HEK293 (cell line): ENCODE measurements at regions not wholly inside any gene's neighbourhood (a gene's known extent, or its start where the extent isn't known, plus 50 kb on each side); places are given as distances from the start of the nearest gene placed in this dataset.

ENCODE experiments used
- CTCF ChIA-PET: fragments of 350-600 bp; formaldehyde crosslinking; extraction: SDS; loops from one replicate; lab custom pipeline; 2021; ENCODE audit warnings: antibody characterized with exemption; lab: Yijun Ruan, JAX
- POLR2A ChIA-PET: fragments of 300-600 bp; formaldehyde crosslinking; extraction: SDS; loops from one replicate; lab custom pipeline; 2020; ENCODE audit warnings: antibody characterized with exemption, inconsistent platforms; lab: Yijun Ruan, JAX
- H3K27ac ChIP-seq: fragments of 200-500 bp; sonication (Bioruptor generic); 2 replicates; pipeline ENCODE4 v1.5.1; 2014; ENCODE audit warnings: low read depth, low read length, control low read depth, inconsistent platforms; ENCODE audit errors: extremely low read depth
- H3K36me3 ChIP-seq, 2 experiments: fragments of 200-500 bp in 1 of 2; sonication (Bioruptor generic) in 1 of 2; 1 replicate in 1 of 2; 2 replicates in 1 of 2; pipeline ENCODE4 v1.5.1; 2014 to 2017; ENCODE audit warnings: inconsistent platforms in 2 of 2, low read length in 2 of 2; ENCODE audit not compliant: control insufficient read depth in 2 of 2, insufficient read depth in 1 of 2
- H3K4me1 ChIP-seq: fragments of 200-500 bp; sonication (Bioruptor generic); 2 replicates; pipeline ENCODE4 v1.5.1; 2014; ENCODE audit warnings: mild to moderate bottlenecking, low read length, inconsistent platforms; ENCODE audit not compliant: control insufficient read depth, insufficient read depth
- H3K4me3 ChIP-seq: 2 replicates; pipeline ENCODE4 v1.5.1; 2011; ENCODE audit warnings: low read depth, mild to moderate bottlenecking, control low read depth, low read length, moderate library complexity
- H3K9me3 ChIP-seq: fragments of 200-500 bp; sonication (Bioruptor generic); 2 replicates; pipeline ENCODE4 v1.5.1; 2014; ENCODE audit warnings: low read depth, low read length, inconsistent platforms; ENCODE audit not compliant: control insufficient read depth, insufficient read depth
- KLF9 ChIP-seq: fragments of 450-650 bp; formaldehyde crosslinking; IDR thresholded peaks from 2 replicates; pipeline ENCODE4 v1.5.1; 2016; ENCODE audit warnings: missing biosample characterization, missing genetic modification characterization, low read depth
- SCRT1 ChIP-seq: fragments of 450-650 bp; formaldehyde crosslinking; IDR thresholded peaks from 2 replicates; pipeline ENCODE4 v1.5.1; 2016; ENCODE audit warnings: missing biosample characterization, missing genetic modification characterization, borderline replicate concordance
- TCF7L2 ChIP-seq: IDR thresholded peaks from 2 replicates; pipeline ENCODE4 v1.6.1; 2011; ENCODE audit warnings: low read depth, mild to moderate bottlenecking, inconsistent platforms, low read length, moderate library complexity, borderline replicate concordance
- YY1 ChIP-seq: fragments of 450-650 bp; formaldehyde crosslinking; IDR thresholded peaks from 2 replicates; pipeline ENCODE4 v1.5.1; 2018; ENCODE audit warnings: missing biosample characterization, missing genetic modification characterization
- ZFP41 ChIP-seq: fragments of 450-650 bp; formaldehyde crosslinking; IDR thresholded peaks from 2 replicates; pipeline ENCODE4 v1.5.1; 2016; ENCODE audit warnings: missing biosample characterization, missing genetic modification characterization, borderline replicate concordance
- ZNF114 ChIP-seq: fragments of 450-650 bp; formaldehyde crosslinking; IDR thresholded peaks from 2 replicates; pipeline ENCODE4 v1.5.0; 2017; ENCODE audit warnings: missing biosample characterization, missing genetic modification characterization
- ZNF140 ChIP-seq: fragments of 450-650 bp; formaldehyde crosslinking; IDR thresholded peaks from 2 replicates; pipeline ENCODE4 v1.5.1; 2016; ENCODE audit warnings: missing biosample characterization, missing genetic modification characterization
- ZNF23 ChIP-seq: fragments of 450-650 bp; formaldehyde crosslinking; IDR thresholded peaks from 2 replicates; pipeline ENCODE4 v1.5.1; 2016; ENCODE audit warnings: missing biosample characterization, missing genetic modification characterization, borderline replicate concordance
- ZNF239 ChIP-seq: fragments of 450-650 bp; formaldehyde crosslinking; IDR thresholded peaks from 2 replicates; pipeline ENCODE4 v1.5.1; 2016; ENCODE audit warnings: missing biosample characterization, missing genetic modification characterization
- ZNF335 ChIP-seq: fragments of 450-650 bp; formaldehyde crosslinking; conservative IDR thresholded peaks from 2 replicates; pipeline ENCODE4 v1.5.1; 2016; ENCODE audit warnings: missing biosample characterization, missing genetic modification characterization
- ZNF391 ChIP-seq: fragments of 450-650 bp; formaldehyde crosslinking; IDR thresholded peaks from 2 replicates; pipeline ENCODE4 v1.5.1; 2016; ENCODE audit warnings: low read depth, missing biosample characterization, missing genetic modification characterization, borderline replicate concordance
- ZNF433 ChIP-seq: fragments of 450-650 bp; formaldehyde crosslinking; IDR thresholded peaks from 2 replicates; pipeline ENCODE4 v1.5.1; 2016; ENCODE audit warnings: missing biosample characterization, missing genetic modification characterization, low read depth
- ZNF488 ChIP-seq: fragments of 450-650 bp; formaldehyde crosslinking; IDR thresholded peaks from 2 replicates; pipeline ENCODE4 v1.5.1; 2016; ENCODE audit warnings: missing biosample characterization, missing genetic modification characterization
- ZNF518A ChIP-seq: fragments of 450-650 bp; formaldehyde crosslinking; conservative IDR thresholded peaks from 2 replicates; pipeline ENCODE4 v1.5.1; 2016; ENCODE audit warnings: low read depth, missing biosample characterization, missing genetic modification characterization
- ZNF560 ChIP-seq: fragments of 450-650 bp; formaldehyde crosslinking; IDR thresholded peaks from 2 replicates; pipeline ENCODE4 v1.5.1; 2017; ENCODE audit warnings: missing biosample characterization, missing genetic modification characterization, borderline replicate concordance
- ZNF571 ChIP-seq: fragments of 450-650 bp; formaldehyde crosslinking; IDR thresholded peaks from 2 replicates; pipeline ENCODE4 v1.5.0; 2017; ENCODE audit warnings: missing biosample characterization, missing genetic modification characterization
- ZSCAN30 ChIP-seq: fragments of 450-650 bp; IDR thresholded peaks from 2 replicates; pipeline ENCODE4 v1.5.1; 2018; ENCODE audit warnings: missing biosample characterization, mild to moderate bottlenecking, missing genetic modification characterization, moderate library complexity
- TF ChIP-seq, protein P1 (sequence below): fragments of 450-650 bp; formaldehyde crosslinking; conservative IDR thresholded peaks from 2 replicates; pipeline ENCODE4 v1.5.1; 2016; ENCODE audit warnings: low read depth, missing biosample characterization, missing genetic modification characterization
- TF ChIP-seq, protein P2 (sequence below): fragments of 450-650 bp; formaldehyde crosslinking; IDR thresholded peaks from 2 replicates; pipeline ENCODE4 v1.5.1; 2017; ENCODE audit warnings: missing biosample characterization, missing genetic modification characterization
- TF ChIP-seq, protein P3 (sequence below): fragments of 450-650 bp; formaldehyde crosslinking; IDR thresholded peaks from 2 replicates; pipeline ENCODE4 v1.5.1; 2017; ENCODE audit warnings: missing biosample characterization, missing genetic modification characterization
- TF ChIP-seq, protein P4 (sequence below): fragments of 450-650 bp; formaldehyde crosslinking; IDR thresholded peaks from 2 replicates; pipeline ENCODE4 v1.5.1; 2016; ENCODE audit warnings: missing biosample characterization, missing genetic modification characterization

GRCh38 chr3:30350011-30350410, 256.4 kb upstream of the TGFBR2 start:
- H3K4me1 ChIP-seq: no peaks in the 10 kb centered on the region
- TF ChIP-seq ZNF571 (tag by site-specific recombination) (no peak), ZNF488 (tag by site-specific recombination) (no peak), ZNF239 (no peak), ZNF335 (tag by site-specific recombination) (no peak), ZFP41 (tag by site-specific recombination) (no peak), YY1 (tag by site-specific recombination) (no peak), KLF9 (tag by site-specific recombination) (no peak), TCF7L2 (no peak), ZNF391 (tag by site-specific recombination) (no peak), ZNF518A (tag by site-specific recombination) (no peak), SCRT1 (tag by site-specific recombination) (no peak), ZNF140 (tag by site-specific recombination) (no peak)
- TF ChIP-seq, protein P1, sequence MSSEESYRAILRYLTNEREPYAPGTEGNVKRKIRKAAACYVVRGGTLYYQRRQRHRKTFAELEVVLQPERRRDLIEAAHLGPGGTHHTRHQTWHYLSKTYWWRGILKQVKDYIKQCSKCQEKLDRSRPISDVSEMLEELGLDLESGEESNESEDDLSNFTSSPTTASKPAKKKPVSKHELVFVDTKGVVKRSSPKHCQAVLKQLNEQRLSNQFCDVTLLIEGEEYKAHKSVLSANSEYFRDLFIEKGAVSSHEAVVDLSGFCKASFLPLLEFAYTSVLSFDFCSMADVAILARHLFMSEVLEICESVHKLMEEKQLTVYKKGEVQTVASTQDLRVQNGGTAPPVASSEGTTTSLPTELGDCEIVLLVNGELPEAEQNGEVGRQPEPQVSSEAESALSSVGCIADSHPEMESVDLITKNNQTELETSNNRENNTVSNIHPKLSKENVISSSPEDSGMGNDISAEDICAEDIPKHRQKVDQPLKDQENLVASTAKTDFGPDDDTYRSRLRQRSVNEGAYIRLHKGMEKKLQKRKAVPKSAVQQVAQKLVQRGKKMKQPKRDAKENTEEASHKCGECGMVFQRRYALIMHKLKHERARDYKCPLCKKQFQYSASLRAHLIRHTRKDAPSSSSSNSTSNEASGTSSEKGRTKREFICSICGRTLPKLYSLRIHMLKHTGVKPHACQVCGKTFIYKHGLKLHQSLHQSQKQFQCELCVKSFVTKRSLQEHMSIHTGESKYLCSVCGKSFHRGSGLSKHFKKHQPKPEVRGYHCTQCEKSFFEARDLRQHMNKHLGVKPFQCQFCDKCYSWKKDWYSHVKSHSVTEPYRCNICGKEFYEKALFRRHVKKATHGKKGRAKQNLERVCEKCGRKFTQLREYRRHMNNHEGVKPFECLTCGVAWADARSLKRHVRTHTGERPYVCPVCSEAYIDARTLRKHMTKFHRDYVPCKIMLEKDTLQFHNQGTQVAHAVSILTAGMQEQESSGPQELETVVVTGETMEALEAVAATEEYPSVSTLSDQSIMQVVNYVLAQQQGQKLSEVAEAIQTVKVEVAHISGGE: no peak
- TF ChIP-seq, protein P2, sequence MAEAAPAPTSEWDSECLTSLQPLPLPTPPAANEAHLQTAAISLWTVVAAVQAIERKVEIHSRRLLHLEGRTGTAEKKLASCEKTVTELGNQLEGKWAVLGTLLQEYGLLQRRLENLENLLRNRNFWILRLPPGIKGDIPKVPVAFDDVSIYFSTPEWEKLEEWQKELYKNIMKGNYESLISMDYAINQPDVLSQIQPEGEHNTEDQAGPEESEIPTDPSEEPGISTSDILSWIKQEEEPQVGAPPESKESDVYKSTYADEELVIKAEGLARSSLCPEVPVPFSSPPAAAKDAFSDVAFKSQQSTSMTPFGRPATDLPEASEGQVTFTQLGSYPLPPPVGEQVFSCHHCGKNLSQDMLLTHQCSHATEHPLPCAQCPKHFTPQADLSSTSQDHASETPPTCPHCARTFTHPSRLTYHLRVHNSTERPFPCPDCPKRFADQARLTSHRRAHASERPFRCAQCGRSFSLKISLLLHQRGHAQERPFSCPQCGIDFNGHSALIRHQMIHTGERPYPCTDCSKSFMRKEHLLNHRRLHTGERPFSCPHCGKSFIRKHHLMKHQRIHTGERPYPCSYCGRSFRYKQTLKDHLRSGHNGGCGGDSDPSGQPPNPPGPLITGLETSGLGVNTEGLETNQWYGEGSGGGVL (tag by site-specific recombination): no peak
- H3K4me3 ChIP-seq: no peak overlapping the region
- CTCF ChIA-PET: interaction anchor here (0.6 kb wide), 1 partner anchor 486 kb away, joined by 4 read pairs; no protein-coding TSS in a partner anchor
- no peak overlapping the region for H3K27ac ChIP-seq
- POLR2A ChIA-PET: no interaction called here
- H3K9me3 ChIP-seq: no peaks in the 10 kb centered on the region
- H3K36me3 ChIP-seq: no peaks in the 10 kb centered on the region

DNA sequence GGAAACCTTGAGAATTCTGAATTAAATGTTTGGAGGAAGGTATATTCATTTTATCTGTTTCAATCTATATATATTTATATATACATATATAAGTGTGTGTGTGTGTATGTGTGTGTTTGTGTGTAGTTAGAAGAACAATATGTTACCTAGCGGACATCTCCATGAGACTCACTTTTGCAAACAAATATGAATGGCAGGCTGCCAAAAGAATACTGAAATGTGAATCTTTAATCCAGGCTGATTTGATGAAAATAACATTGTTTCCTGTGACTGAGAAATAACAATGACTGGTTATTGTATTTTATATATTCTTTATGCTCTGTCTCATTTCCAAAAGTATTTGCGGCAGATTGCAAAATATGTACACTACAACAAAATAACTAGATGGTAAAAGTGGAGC, 255.5 kb upstream of the TGFBR2 start:
- no peaks in the 10 kb centered on the region for H3K4me1 ChIP-seq
- H3K9me3 ChIP-seq: no peaks in the 10 kb centered on the region
- CTCF ChIA-PET: no interaction called here
- H3K27ac ChIP-seq: no peak overlapping the region
- H3K4me3 ChIP-seq: no peak overlapping the region
- POLR2A ChIA-PET: no interaction called here
- no peaks in the 10 kb centered on the region for H3K36me3 ChIP-seq
- no peak for TF ChIP-seq ZNF571 (tag by site-specific recombination)
- TF ChIP-seq ZNF23: no peak
- TF ChIP-seq, protein P3, sequence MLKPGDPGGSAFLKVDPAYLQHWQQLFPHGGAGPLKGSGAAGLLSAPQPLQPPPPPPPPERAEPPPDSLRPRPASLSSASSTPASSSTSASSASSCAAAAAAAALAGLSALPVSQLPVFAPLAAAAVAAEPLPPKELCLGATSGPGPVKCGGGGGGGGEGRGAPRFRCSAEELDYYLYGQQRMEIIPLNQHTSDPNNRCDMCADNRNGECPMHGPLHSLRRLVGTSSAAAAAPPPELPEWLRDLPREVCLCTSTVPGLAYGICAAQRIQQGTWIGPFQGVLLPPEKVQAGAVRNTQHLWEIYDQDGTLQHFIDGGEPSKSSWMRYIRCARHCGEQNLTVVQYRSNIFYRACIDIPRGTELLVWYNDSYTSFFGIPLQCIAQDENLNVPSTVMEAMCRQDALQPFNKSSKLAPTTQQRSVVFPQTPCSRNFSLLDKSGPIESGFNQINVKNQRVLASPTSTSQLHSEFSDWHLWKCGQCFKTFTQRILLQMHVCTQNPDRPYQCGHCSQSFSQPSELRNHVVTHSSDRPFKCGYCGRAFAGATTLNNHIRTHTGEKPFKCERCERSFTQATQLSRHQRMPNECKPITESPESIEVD: no peak
- no peak for TF ChIP-seq ZNF560
- no peak for TF ChIP-seq ZNF433 (tag by site-specific recombination)
- no peak for TF ChIP-seq ZNF114
- no peak for TF ChIP-seq ZSCAN30
- no peak for TF ChIP-seq ZNF335 (tag by site-specific recombination)
- TF ChIP-seq, protein P4, sequence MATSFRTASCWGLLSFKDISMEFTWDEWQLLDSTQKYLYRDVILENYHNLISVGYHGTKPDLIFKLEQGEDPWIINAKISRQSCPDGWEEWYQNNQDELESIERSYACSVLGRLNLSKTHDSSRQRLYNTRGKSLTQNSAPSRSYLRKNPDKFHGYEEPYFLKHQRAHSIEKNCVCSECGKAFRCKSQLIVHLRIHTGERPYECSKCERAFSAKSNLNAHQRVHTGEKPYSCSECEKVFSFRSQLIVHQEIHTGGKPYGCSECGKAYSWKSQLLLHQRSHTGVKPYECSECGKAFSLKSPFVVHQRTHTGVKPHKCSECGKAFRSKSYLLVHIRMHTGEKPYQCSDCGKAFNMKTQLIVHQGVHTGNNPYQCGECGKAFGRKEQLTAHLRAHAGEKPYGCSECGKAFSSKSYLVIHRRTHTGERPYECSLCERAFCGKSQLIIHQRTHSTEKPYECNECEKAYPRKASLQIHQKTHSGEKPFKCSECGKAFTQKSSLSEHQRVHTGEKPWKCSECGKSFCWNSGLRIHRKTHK: no peak
